Psoas muscle (tissue), 7 donors: ENCODE measurements at regions not wholly inside any gene's neighbourhood (a gene's known extent, or its start where the extent isn't known, plus 50 kb on each side); places are given as distances from the start of the nearest gene placed in this dataset.

Experiments
- ATAC-seq, 4 donors: fragments of 200-7000 bp; cut with Tn5 transposase; one replicate each; pipeline ENCODE4 v1.9.1; 2020; ENCODE audit warnings: moderate library complexity in 3 of 4, mild to moderate bottlenecking in 2 of 4
- DNase-seq, 2 donors: peaks; one replicate each; pipeline ENCODE4 v3.0.0-alpha.2; 2020
- H3K27ac ChIP-seq: fragments of 200-600 bp; one replicate; pipeline ENCODE4 v1.8.0; 2022
- H3K27me3 ChIP-seq, 3 donors: fragments of 200-600 bp in 1 of 3; one replicate each; pipeline versions ENCODE4 v1.6.1 to v1.8.0; 2013 to 2022; ENCODE audit warnings: low read length in 2 of 3, mild to moderate bottlenecking in 2 of 3, moderate library complexity in 1 of 3; ENCODE audit not compliant: insufficient read depth in 3 of 3
- H3K36me3 ChIP-seq, 2 donors: fragments of 200-600 bp in 1 of 2; one replicate each; pipeline versions ENCODE4 v1.6.1 to v1.8.0; 2013 to 2022; ENCODE audit warnings: low read depth in 1 of 2, mild to moderate bottlenecking in 1 of 2, moderate library complexity in 1 of 2; ENCODE audit not compliant: insufficient read depth in 1 of 2
- H3K4me1 ChIP-seq: fragments of 200-600 bp; one replicate; pipeline ENCODE4 v1.8.0; 2022
- H3K4me3 ChIP-seq: fragments of 200-600 bp; one replicate; pipeline ENCODE4 v1.8.0; 2022; ENCODE audit warnings: mild to moderate bottlenecking
- H3K9me3 ChIP-seq: fragments of 200-600 bp; one replicate; pipeline ENCODE4 v1.8.0; 2022
- WGBS, 3 donors: extraction: QIAGEN DNeasy Blood & Tissue Kit; methylation state at CpG; one replicate each; pipeline versions ENCODE4 v1.1.6 to v1.1.7; 2013; 5-methylcytosine and 5-hydroxymethylcytosine counted together
- intact Hi-C, 2 donors: fragments of 100-400 bp; cut with DNase I; formaldehyde crosslinking; loops; one replicate each; pipeline versions ENCODE4 v1.11.0 to v1.14.2; 2022
- TF ChIP-seq, protein P1 (sequence below): fragments of 200-600 bp; IDR thresholded peaks from one replicate; pipeline ENCODE4 v1.8.0; 2022; ENCODE audit warnings: antibody characterized with exemption
- donor health status: healthy with polysubstance abuse.
- donor health status: DM: no; HTN: no; CAD: no; lungs with moderate emphysema.
- donor health status: Bipolar disorder and iron deficiency.
- donor health status: healthy.
- donor health status: DM: yes; HTN: yes; CAD: no.
- donor health status: DM: no; HTN: no; CAD: no.
- donor health status: DM: yes; HTN: yes; CAD: no.

DNA sequence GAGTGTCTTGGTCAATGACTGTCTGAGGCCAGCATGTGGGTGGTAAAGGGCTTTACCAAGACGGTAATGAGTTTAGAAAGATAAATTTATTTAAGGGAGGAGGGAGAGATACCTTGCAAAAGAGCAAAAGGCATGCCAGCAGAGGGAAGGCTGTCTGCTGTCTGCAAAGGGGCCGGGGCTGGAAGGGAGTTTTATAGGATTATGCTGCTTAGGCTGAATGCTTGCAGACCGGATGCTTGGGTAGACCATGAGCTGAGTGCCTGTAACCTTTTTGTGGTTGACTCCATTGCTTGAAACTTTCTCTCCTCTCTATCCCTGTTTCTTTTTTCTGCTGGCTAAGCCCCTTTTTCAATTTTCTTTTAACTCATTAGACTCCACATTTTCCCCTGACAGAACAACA, 1543.0 kb downstream of the OTOL1 start:
- WGBS, 3 donors, result 77 to 82% (median 81%) methylated on average over 3 of the region's 3 CpGs
- intact Hi-C loops, result no loop called here
- ATAC-seq, result no peak
- Histone ChIP-seq H3K27ac (no peak overlapping the region), H3K4me3 (no peak overlapping the region), H3K9me3 (no peaks in the 10 kb centered on the region), H3K27me3 (no peaks in the 10 kb centered on the region), H3K4me1 (no peaks in the 10 kb centered on the region), H3K36me3 (no peaks in the 10 kb centered on the region)
- DNase-seq, result no peak
- TF ChIP-seq, protein P1, sequence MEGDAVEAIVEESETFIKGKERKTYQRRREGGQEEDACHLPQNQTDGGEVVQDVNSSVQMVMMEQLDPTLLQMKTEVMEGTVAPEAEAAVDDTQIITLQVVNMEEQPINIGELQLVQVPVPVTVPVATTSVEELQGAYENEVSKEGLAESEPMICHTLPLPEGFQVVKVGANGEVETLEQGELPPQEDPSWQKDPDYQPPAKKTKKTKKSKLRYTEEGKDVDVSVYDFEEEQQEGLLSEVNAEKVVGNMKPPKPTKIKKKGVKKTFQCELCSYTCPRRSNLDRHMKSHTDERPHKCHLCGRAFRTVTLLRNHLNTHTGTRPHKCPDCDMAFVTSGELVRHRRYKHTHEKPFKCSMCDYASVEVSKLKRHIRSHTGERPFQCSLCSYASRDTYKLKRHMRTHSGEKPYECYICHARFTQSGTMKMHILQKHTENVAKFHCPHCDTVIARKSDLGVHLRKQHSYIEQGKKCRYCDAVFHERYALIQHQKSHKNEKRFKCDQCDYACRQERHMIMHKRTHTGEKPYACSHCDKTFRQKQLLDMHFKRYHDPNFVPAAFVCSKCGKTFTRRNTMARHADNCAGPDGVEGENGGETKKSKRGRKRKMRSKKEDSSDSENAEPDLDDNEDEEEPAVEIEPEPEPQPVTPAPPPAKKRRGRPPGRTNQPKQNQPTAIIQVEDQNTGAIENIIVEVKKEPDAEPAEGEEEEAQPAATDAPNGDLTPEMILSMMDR, result no peak

- H3K4me1 ChIP-seq, result no peaks in the 10 kb centered on the region
- no peaks in the 10 kb centered on the region for H3K36me3 ChIP-seq
- H3K27me3 ChIP-seq, result no peaks in the 10 kb centered on the region
- ATAC-seq, result no peak
- no peak overlapping the region for H3K4me3 ChIP-seq
- H3K9me3 ChIP-seq, result no peaks in the 10 kb centered on the region
- TF ChIP-seq, protein P1, result no peak
- H3K27ac ChIP-seq, result no peak overlapping the region
- intact Hi-C loops, result no loop called here
- WGBS, 3 donors, result 30 to 60% (median 31%) methylated on average over 3 of the region's 3 CpGs
- no peak for DNase-seq
Measured at GRCh38 chr3:163043074-163043473, 1546.5 kb downstream of the OTOL1 start.

DNA sequence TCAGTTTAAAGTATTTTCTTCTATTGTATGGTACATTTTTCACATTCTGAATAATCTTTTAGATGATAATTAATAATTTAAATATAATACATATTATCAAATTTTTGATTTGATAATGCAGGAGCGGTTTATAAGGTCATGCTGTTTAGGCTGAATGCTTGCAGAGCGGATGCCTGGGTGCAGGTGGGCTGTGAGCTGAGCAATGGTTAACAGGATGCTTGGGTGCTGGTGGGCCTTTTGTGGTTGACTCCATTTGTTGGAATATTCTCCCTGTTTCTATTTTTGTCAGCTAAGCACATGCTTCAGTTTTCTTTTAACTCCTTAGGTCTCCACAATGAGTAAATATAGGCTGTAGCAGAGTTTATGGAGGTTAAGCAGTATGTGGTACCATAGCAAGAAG, 1549.3 kb downstream of the OTOL1 start:
- Histone ChIP-seq H3K4me1 (no peaks in the 10 kb centered on the region), H3K27me3 (no peaks in the 10 kb centered on the region), H3K36me3 (no peaks in the 10 kb centered on the region), H3K4me3 (no peak overlapping the region), H3K9me3 (no peaks in the 10 kb centered on the region), H3K27ac (no peak overlapping the region)
- TF ChIP-seq, protein P1, result no peak
- DNase-seq (no peak), ATAC-seq (no peak)
- 93 to 95% (median 94%) methylated on average over 2 of the region's 2 CpGs for WGBS, 3 donors
- intact Hi-C loops, result no loop called here

- no peaks in the 10 kb centered on the region for H3K36me3 ChIP-seq
- H3K27me3 ChIP-seq, result no peaks in the 10 kb centered on the region
- intact Hi-C loops, result no loop called here
- TF ChIP-seq, protein P1, result no peak
- 83% methylated on average over 1 of the region's 1 CpG; no CpG with 5 or more reads in 2 of the 3 donors for WGBS, 3 donors
- no peaks in the 10 kb centered on the region for H3K4me1 ChIP-seq
- no peak overlapping the region for H3K4me3 ChIP-seq
- ATAC-seq (no peak), DNase-seq (no peak)
- no peaks in the 10 kb centered on the region for H3K9me3 ChIP-seq
- H3K27ac ChIP-seq, result no peak overlapping the region
Measured at GRCh38 chr3:163048881-163049280, 1552.3 kb downstream of the OTOL1 start.

GRCh38 chr3:163056874-163057497, 1560.4 kb downstream of the OTOL1 start:
- H3K36me3 ChIP-seq, result no peaks in the 10 kb centered on the region
- WGBS, 3 donors, result 17 to 37% (median 30%) methylated on average over 2 of the region's 2 CpGs
- no peaks in the 10 kb centered on the region for H3K27me3 ChIP-seq
- intact Hi-C loops, result no loop called here
- H3K27ac ChIP-seq, result no peak overlapping the region
- no peaks in the 10 kb centered on the region for H3K4me1 ChIP-seq
- DNase-seq (no peak), ATAC-seq (no peak)
- H3K4me3 ChIP-seq, result no peak overlapping the region
- TF ChIP-seq, protein P1, result peak; percentile 40
- H3K9me3 ChIP-seq, result no peaks in the 10 kb centered on the region
